Stimulated activated effector memory CD8-positive, alpha-beta T cell treated with anti-CD3 and anti-CD28 coated beads, Interleukin-12 subunit alpha, Interleukin-12 subunit beta, amount 100 ng/mL, for 72 hours (primary cell): ENCODE measurements at regions not wholly inside any gene's neighbourhood (a gene's known extent, or its start where the extent isn't known, plus 50 kb on each side); places are given as distances from the start of the nearest gene placed in this dataset.

ENCODE experiments used
- ATAC-seq: fragments of 150-1000 bp; cut with Tn5 transposase; 2 replicates; pipeline ENCODE4 v1.10.0; 2021
- DNase-seq, 2 donors: peaks; one replicate each; pipeline ENCODE4 v3.0.0; 2021 to 2022; ENCODE audit warnings: low spot score in 2 of 2
- H3K27ac Mint-ChIP-seq: one replicate; pipeline ENCODE4 v1.8.0; 2022; ENCODE audit warnings: mild to moderate bottlenecking, mixed read lengths
- H3K36me3 Mint-ChIP-seq: one replicate; pipeline ENCODE4 v1.8.0; 2022; ENCODE audit warnings: mild to moderate bottlenecking, mixed read lengths
- H3K4me1 Mint-ChIP-seq: one replicate; pipeline ENCODE4 v1.8.0; 2022; ENCODE audit warnings: mixed read lengths
- H3K4me3 Mint-ChIP-seq: one replicate; pipeline ENCODE4 v1.8.0; 2022; ENCODE audit warnings: mild to moderate bottlenecking, mixed read lengths
- H3K9me3 Mint-ChIP-seq: one replicate; pipeline ENCODE4 v1.8.0; 2022; ENCODE audit warnings: mixed read lengths

GRCh38 chr7:36088966-36089365 lies 64.1 kb upstream of the EEPD1 start:
- no peaks in the 10 kb centered on the region for H3K36me3 Mint-ChIP-seq
- no peaks in the 10 kb centered on the region for H3K4me1 Mint-ChIP-seq

GRCh38 chr7:36090976-36091873 lies 61.8 kb upstream of the EEPD1 start:
- Mint-ChIP-seq H3K27ac (no peak overlapping the region), H3K4me1 (no peaks in the 10 kb centered on the region), H3K4me3 (no peak overlapping the region), H3K9me3 (peaks cover 3% of the 10 kb centered on the region), H3K36me3 (no peaks in the 10 kb centered on the region)
- ATAC-seq (no peak), DNase-seq (no peak)

More at GRCh38 chr7:36088966-36089365, 64.1 kb upstream of the EEPD1 start:
- Mint-ChIP-seq H3K27ac (no peak overlapping the region), H3K4me3 (no peak overlapping the region), H3K9me3 (peaks cover 3% of the 10 kb centered on the region)
- DNase-seq (no peak), ATAC-seq (no peak)

GRCh38 chr7:36091874-36092176 lies 61.2 kb upstream of the EEPD1 start:
- no peak for DNase-seq
- no peaks in the 10 kb centered on the region for H3K36me3 Mint-ChIP-seq
- H3K4me3 Mint-ChIP-seq, result no peak overlapping the region
- ATAC-seq, result no peak
- no peak overlapping the region for H3K27ac Mint-ChIP-seq
- H3K9me3 Mint-ChIP-seq, result peaks cover 3% of the 10 kb centered on the region
- H3K4me1 Mint-ChIP-seq, result no peaks in the 10 kb centered on the region

- ATAC-seq, result no peak
- Mint-ChIP-seq H3K9me3 (peaks cover 3% of the 10 kb centered on the region), H3K4me1 (no peaks in the 10 kb centered on the region), H3K4me3 (no peak overlapping the region), H3K36me3 (no peaks in the 10 kb centered on the region), H3K27ac (no peak overlapping the region)
- no peak for DNase-seq
Measured at GRCh38 chr7:36092221-36092771, 60.8 kb upstream of the EEPD1 start.

- Mint-ChIP-seq H3K36me3 (no peaks in the 10 kb centered on the region), H3K4me3 (no peak overlapping the region), H3K27ac (no peak overlapping the region), H3K9me3 (peaks cover 3% of the 10 kb centered on the region), H3K4me1 (no peaks in the 10 kb centered on the region)
- DNase-seq (no peak), ATAC-seq (no peak)
Measured at GRCh38 chr7:36096460-36097095, 56.5 kb upstream of the EEPD1 start.

GRCh38 chr7:36098096-36098495 lies 55.0 kb upstream of the EEPD1 start:
- Mint-ChIP-seq H3K27ac (no peak overlapping the region), H3K36me3 (no peaks in the 10 kb centered on the region), H3K4me1 (no peaks in the 10 kb centered on the region), H3K9me3 (peaks cover 3% of the 10 kb centered on the region), H3K4me3 (no peak overlapping the region)
- DNase-seq (no peak), ATAC-seq (no peak)

- H3K36me3 Mint-ChIP-seq, result no peaks in the 10 kb centered on the region
Measured at GRCh38 chr7:36100226-36100625, 52.8 kb upstream of the EEPD1 start.

GRCh38 chr7:36100634-36101033 lies 52.4 kb upstream of the EEPD1 start:
- no peaks in the 10 kb centered on the region for H3K4me1 Mint-ChIP-seq
- H3K9me3 Mint-ChIP-seq, result peaks cover 3% of the 10 kb centered on the region
- H3K27ac Mint-ChIP-seq, result no peak overlapping the region
- no peaks in the 10 kb centered on the region for H3K36me3 Mint-ChIP-seq
- DNase-seq (no peak), ATAC-seq (no peak)
- no peak overlapping the region for H3K4me3 Mint-ChIP-seq

More at GRCh38 chr7:36100226-36100625, 52.8 kb upstream of the EEPD1 start:
- Mint-ChIP-seq H3K9me3 (peaks cover 3% of the 10 kb centered on the region), H3K4me1 (no peaks in the 10 kb centered on the region), H3K27ac (no peak overlapping the region), H3K4me3 (no peak overlapping the region)
- DNase-seq, result no peak
- ATAC-seq, result no peak
